H1 (cell line): ENCODE measurements at regions not wholly inside any gene's neighbourhood (a gene's known extent, or its start where the extent isn't known, plus 50 kb on each side); places are given as distances from the start of the nearest gene placed in this dataset.

Source experiments
- CTCF ChIA-PET: fragments of 300-600 bp; sonication (Branson Sonifier 250); formaldehyde crosslinking; loops from one replicate; lab custom pipeline; 2021; ENCODE audit not compliant: partially characterized antibody; lab: Charles Lee
- POLR2A ChIA-PET: fragments of 300-600 bp; sonication (Branson Sonifier 250); formaldehyde crosslinking; loops from one replicate; lab custom pipeline; 2021; ENCODE audit warnings: inconsistent platforms; ENCODE audit not compliant: partially characterized antibody; lab: Charles Lee
- DNase-seq, 2 experiments: peaks; one replicate each; pipeline versions ENCODE4 v3.0.0 to v3.0.0-alpha.2; 2010 to 2022; ENCODE audit warnings: low spot score in 2 of 2, low read depth in 1 of 2, mixed read lengths in 1 of 2
- FAIRE-seq: peaks from 2 replicates; lab custom pipeline; 2011; peaks lifted over from hg19 to GRCh38; lab: Jason Lieb, UNC
- H2AFZ ChIP-seq: 2 replicates; pipeline ENCODE4 v1.8.1; 2012; ENCODE audit warnings: low read length, inconsistent platforms
- H2AK5ac ChIP-seq: 2 replicates; pipeline ENCODE4 v1.6.1; 2013; ENCODE audit warnings: low read depth, low read length
- H2BK120ac ChIP-seq: replicated peaks from 2 replicates; pipeline ENCODE3; 2013; ENCODE audit warnings: low read depth, low read length, inconsistent platforms
- H2BK12ac ChIP-seq: 2 replicates; pipeline ENCODE4 v1.6.1; 2013; ENCODE audit warnings: low read depth, low read length
- H2BK15ac ChIP-seq: 2 replicates; pipeline ENCODE4 v1.6.1; 2013; ENCODE audit warnings: low read length
- H2BK20ac ChIP-seq: 2 replicates; pipeline ENCODE4 v1.6.1; 2013; ENCODE audit warnings: low read length
- H2BK5ac ChIP-seq: 2 replicates; pipeline ENCODE4 v1.6.1; 2013; ENCODE audit warnings: low read depth, low read length
- H3K14ac ChIP-seq: 2 replicates; pipeline ENCODE4 v1.6.1; 2013; ENCODE audit warnings: inconsistent platforms; ENCODE audit not compliant: insufficient read length
- H3K18ac ChIP-seq: 2 replicates; pipeline ENCODE4 v1.6.1; 2013; ENCODE audit warnings: low read length; ENCODE audit errors: extremely low read depth
- H3K23ac ChIP-seq: 2 replicates; pipeline ENCODE4 v1.6.1; 2013; ENCODE audit warnings: inconsistent platforms; ENCODE audit not compliant: insufficient read length
- H3K23me2 ChIP-seq: 2 replicates; pipeline ENCODE4 v1.6.1; 2013; ENCODE audit warnings: low read depth, low read length
- H3K27ac ChIP-seq: 2 replicates; pipeline ENCODE4 v1.6.1; 2011; ENCODE audit warnings: low read depth, low read length, inconsistent platforms
- H3K27me3 ChIP-seq, 4 experiments: replicated peaks in 1 of 4; 1 replicate in 1 of 4; 2 replicates in 3 of 4; pipeline versions ENCODE4 v1.6.1 to v1.8.1; 2011 to 2013; ENCODE audit warnings: low read length in 3 of 4, mild to moderate bottlenecking in 3 of 4, inconsistent platforms in 2 of 4, mixed read lengths in 2 of 4, moderate library complexity in 1 of 4; ENCODE audit not compliant: control insufficient read depth in 3 of 4, insufficient read depth in 3 of 4; ENCODE audit errors: extremely low read depth in 1 of 4
- H3K36me3 ChIP-seq, 4 experiments: 2 replicates each; pipeline versions ENCODE4 v1.6.1 to v1.8.1; 2011 to 2013; ENCODE audit warnings: mild to moderate bottlenecking in 4 of 4, low read length in 3 of 4, moderate library complexity in 2 of 4, control low read depth in 1 of 4, inconsistent platforms in 1 of 4; ENCODE audit not compliant: insufficient read depth in 4 of 4, control insufficient read depth in 2 of 4
- H3K4ac ChIP-seq: replicated peaks from 2 replicates; pipeline ENCODE3; 2013; ENCODE audit warnings: low read length, low read depth, mixed read lengths, inconsistent platforms; ENCODE audit not compliant: insufficient read length
- H3K4me1 ChIP-seq, 4 experiments: replicated peaks in 1 of 4; 1 replicate in 1 of 4; 2 replicates in 3 of 4; pipeline versions ENCODE4 v1.6.1 to v1.8.1; 2011 to 2013; ENCODE audit warnings: low read length in 3 of 4, inconsistent platforms in 2 of 4, mixed read lengths in 1 of 4; ENCODE audit not compliant: insufficient read depth in 4 of 4, control insufficient read depth in 3 of 4
- H3K4me2 ChIP-seq, 2 experiments: 2 replicates each; pipeline versions ENCODE4 v1.6.1 to v1.8.1; 2011 to 2013; ENCODE audit warnings: low read depth in 2 of 2, low read length in 2 of 2, control low read depth in 1 of 2, inconsistent platforms in 1 of 2, mild to moderate bottlenecking in 1 of 2; ENCODE audit not compliant: insufficient read depth in 1 of 2
- H3K4me3 ChIP-seq, 4 experiments: fragments of 200-600, 300-600 bp in 1 of 4; sonication (generic), shearing (Covaris generic), sonication (Bioruptor Twin) in 1 of 4; 2 replicates each; pipeline versions ENCODE4 v1.5.1 to v1.8.1; 2011 to 2016; ENCODE audit warnings: low read length in 4 of 4, low read depth in 3 of 4, control low read depth in 2 of 4, inconsistent platforms in 2 of 4, mild to moderate bottlenecking in 2 of 4, mixed read lengths in 1 of 4, moderate library complexity in 1 of 4; ENCODE audit not compliant: insufficient read depth in 2 of 4; ENCODE audit errors: extremely low read depth in 1 of 4
- H3K56ac ChIP-seq: replicated peaks from 2 replicates; pipeline ENCODE3; 2013; ENCODE audit warnings: low read depth, mild to moderate bottlenecking, mixed read lengths, low read length, inconsistent platforms; ENCODE audit not compliant: insufficient read length
- H3K79me1 ChIP-seq: 2 replicates; pipeline ENCODE4 v1.6.1; 2013; ENCODE audit warnings: low read depth, low read length, control low read depth
- H3K79me2 ChIP-seq, 2 experiments: 2 replicates each; pipeline versions ENCODE4 v1.6.1 to v1.8.1; 2012 to 2013; ENCODE audit warnings: low read length in 2 of 2, mild to moderate bottlenecking in 2 of 2, inconsistent platforms in 1 of 2; ENCODE audit not compliant: insufficient read depth in 2 of 2, control insufficient read depth in 1 of 2
- H3K9ac ChIP-seq, 4 experiments: replicated peaks in 1 of 4; 1 replicate in 1 of 4; 2 replicates in 3 of 4; pipeline versions ENCODE4 v1.6.1 to v1.8.1; 2011 to 2013; ENCODE audit warnings: low read depth in 3 of 4, low read length in 3 of 4, control low read depth in 2 of 4, mild to moderate bottlenecking in 2 of 4, moderate library complexity in 2 of 4, inconsistent platforms in 1 of 4; ENCODE audit errors: extremely low read depth in 1 of 4
- H3K9me3 ChIP-seq, 2 experiments: 2 replicates each; pipeline versions ENCODE4 v1.6.1 to v1.8.1; 2012 to 2013; ENCODE audit warnings: mild to moderate bottlenecking in 2 of 2, moderate library complexity in 2 of 2, control low read depth in 1 of 2, inconsistent platforms in 1 of 2, low read depth in 1 of 2, low read length in 1 of 2, mixed read lengths in 1 of 2; ENCODE audit not compliant: insufficient read depth in 2 of 2
- H4K20me1 ChIP-seq, 2 experiments: replicated peaks in 1 of 2; 2 replicates each; pipeline versions ENCODE3 to v1.8.1; 2011 to 2013; ENCODE audit warnings: inconsistent platforms in 2 of 2, low read length in 2 of 2, mild to moderate bottlenecking in 1 of 2; ENCODE audit not compliant: insufficient read depth in 2 of 2, control insufficient read depth in 1 of 2
- H4K5ac ChIP-seq: 2 replicates; pipeline ENCODE4 v1.6.1; 2013; ENCODE audit warnings: low read length, low read depth, mixed read lengths, inconsistent platforms; ENCODE audit not compliant: insufficient read length
- H4K8ac ChIP-seq: 2 replicates; pipeline ENCODE4 v1.8.0; 2013; ENCODE audit warnings: mild to moderate bottlenecking, moderate library complexity, low read length, inconsistent platforms; ENCODE audit not compliant: insufficient read depth; ENCODE audit errors: extremely low read depth
- H4K91ac ChIP-seq: replicated peaks from 2 replicates; pipeline ENCODE3; 2013; ENCODE audit warnings: low read length, mixed read lengths, inconsistent platforms; ENCODE audit not compliant: insufficient read length
- POLR2A ChIP-seq, 2 experiments: IDR thresholded peaks; 1 replicate in 1 of 2; 2 replicates in 1 of 2; pipeline ENCODE4 v1.6.1; 2011; ENCODE audit warnings: low read depth in 2 of 2, low read length in 2 of 2, mild to moderate bottlenecking in 2 of 2; ENCODE audit errors: control extremely low read depth in 1 of 2
- RNF2 ChIP-seq: fragments of 200-900, 300-1000 bp; sonication (generic); IDR thresholded peaks from 2 replicates; pipeline ENCODE4 v1.7.1; 2016; ENCODE audit warnings: borderline replicate concordance, low read depth, mild to moderate bottlenecking, antibody characterized with exemption, low read length; ENCODE audit not compliant: poor library complexity, severe bottlenecking; ENCODE audit errors: missing control alignments
- YY1 ChIP-seq: IDR thresholded peaks from 2 replicates; pipeline ENCODE4 v1.6.1; 2011; ENCODE audit warnings: low read depth, mild to moderate bottlenecking, low read length
- ZNF274 ChIP-seq: IDR thresholded peaks from 2 replicates; pipeline ENCODE4 v1.7.0; 2012; ENCODE audit warnings: low read length, borderline replicate concordance; ENCODE audit errors: extremely low read depth
- WGBS, 2 experiments: shearing (Covaris generic) in 1 of 2; methylation state at CpG; one replicate each; pipeline versions ENCODE4 v1.1.6 to v1.1.7; 2013 to 2015; ENCODE audit warnings: low lambda C conversion rate in 2 of 2, mixed read lengths in 2 of 2, inconsistent platforms in 1 of 2, low coverage in 1 of 2, missing lambda C conversion rate in 1 of 2; ENCODE audit not compliant: insufficient replicate concordance in 2 of 2, insufficient coverage in 1 of 2, insufficient read length in 1 of 2; ENCODE audit errors: extremely low coverage in 1 of 2, missing lambda C conversion rate in 1 of 2; 5-methylcytosine and 5-hydroxymethylcytosine counted together
- TF ChIP-seq, protein P1 (sequence below): IDR thresholded peaks from 2 replicates; pipeline ENCODE4 v1.6.1; 2012; ENCODE audit warnings: inconsistent platforms
- TF ChIP-seq, protein P2 (sequence below): IDR thresholded peaks from 2 replicates; pipeline ENCODE4 v1.6.1; 2011; ENCODE audit warnings: low read length, improper control_type of control experiment

DNA sequence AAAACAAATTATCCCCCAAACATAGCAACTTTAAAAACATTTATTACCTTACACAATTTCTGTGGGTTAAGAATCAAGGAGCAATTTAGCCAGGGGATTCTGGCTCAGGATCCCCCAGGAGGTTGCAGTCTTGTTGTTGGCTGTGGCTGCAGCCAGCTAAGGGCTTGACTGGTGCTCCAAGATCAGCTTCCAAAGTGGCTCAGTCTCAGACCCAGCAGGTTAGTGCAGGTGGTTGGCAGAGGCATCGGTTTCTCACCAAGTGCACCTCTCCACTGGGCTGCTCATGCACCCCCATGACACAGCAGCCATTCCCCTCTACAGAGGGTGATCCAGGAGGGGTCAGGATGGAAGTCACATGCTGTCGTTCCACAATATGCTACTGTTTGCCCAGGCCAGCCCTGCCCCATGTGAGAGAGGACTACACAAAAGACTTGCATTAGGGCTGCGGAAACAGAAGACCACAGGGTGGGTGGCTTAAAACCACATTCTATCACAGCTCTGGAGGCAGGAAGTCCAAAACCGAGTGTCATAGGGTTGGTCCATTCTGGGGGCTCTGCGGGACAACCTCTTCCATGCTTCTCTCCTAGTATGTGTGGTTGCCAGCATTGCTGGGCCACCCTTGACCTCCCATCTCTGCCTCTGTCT lies 125.8 kb downstream of the C6orf118 start:
- H2AFZ ChIP-seq: no peak overlapping the region
- no peak overlapping the region for H3K56ac ChIP-seq
- no peak for DNase-seq
- H3K27me3 ChIP-seq: no peaks in the 10 kb centered on the region
- no peak overlapping the region for H3K9ac ChIP-seq
- no peak overlapping the region for H3K4me2 ChIP-seq
- H3K23me2 ChIP-seq: no peaks in the 10 kb centered on the region
- H3K14ac ChIP-seq: no peak overlapping the region
- H4K91ac ChIP-seq: no peak overlapping the region
- no peak overlapping the region for H2BK12ac ChIP-seq
- no peaks in the 10 kb centered on the region for H4K20me1 ChIP-seq
- ChIA-PET POLR2A (no interaction called here), CTCF (no interaction called here)
- H4K5ac ChIP-seq: no peak overlapping the region
- no peak overlapping the region for H3K4me3 ChIP-seq
- H3K23ac ChIP-seq: no peak overlapping the region
- peaks cover 8% of the 10 kb centered on the region in 2 experiments; a peak in 2 of 4 replicates for H3K9me3 ChIP-seq
- no peak for FAIRE-seq
- TF ChIP-seq, protein P1, sequence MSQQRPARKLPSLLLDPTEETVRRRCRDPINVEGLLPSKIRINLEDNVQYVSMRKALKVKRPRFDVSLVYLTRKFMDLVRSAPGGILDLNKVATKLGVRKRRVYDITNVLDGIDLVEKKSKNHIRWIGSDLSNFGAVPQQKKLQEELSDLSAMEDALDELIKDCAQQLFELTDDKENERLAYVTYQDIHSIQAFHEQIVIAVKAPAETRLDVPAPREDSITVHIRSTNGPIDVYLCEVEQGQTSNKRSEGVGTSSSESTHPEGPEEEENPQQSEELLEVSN: no peak
- TF ChIP-seq POLR2A (IDR thresholded peaks at IDR 0.05; ENCODE audit: control extremely low read depth in 1 of 2, low read depth in 2 of 2, low read length in 2 of 2) (no peak), RNF2 (no peak), YY1 (no peak), ZNF274 (no peak)
- TF ChIP-seq, protein P2, sequence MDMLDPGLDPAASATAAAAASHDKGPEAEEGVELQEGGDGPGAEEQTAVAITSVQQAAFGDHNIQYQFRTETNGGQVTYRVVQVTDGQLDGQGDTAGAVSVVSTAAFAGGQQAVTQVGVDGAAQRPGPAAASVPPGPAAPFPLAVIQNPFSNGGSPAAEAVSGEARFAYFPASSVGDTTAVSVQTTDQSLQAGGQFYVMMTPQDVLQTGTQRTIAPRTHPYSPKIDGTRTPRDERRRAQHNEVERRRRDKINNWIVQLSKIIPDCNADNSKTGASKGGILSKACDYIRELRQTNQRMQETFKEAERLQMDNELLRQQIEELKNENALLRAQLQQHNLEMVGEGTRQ: no peak
- H3K27ac ChIP-seq: no peak overlapping the region
- WGBS, 2 experiments: 93% methylated on average over 5 of the region's 5 CpGs; no CpG with 5 or more reads in 1 of the 2 experiments
- H2AK5ac ChIP-seq: no peak overlapping the region
- H3K4me1 ChIP-seq: no peaks in the 10 kb centered on the region
- no peak overlapping the region for H4K8ac ChIP-seq
- H3K4ac ChIP-seq: no peak overlapping the region
- no peaks in the 10 kb centered on the region for H3K79me2 ChIP-seq
- no peak overlapping the region for H3K18ac ChIP-seq
- H2BK20ac ChIP-seq: no peak overlapping the region
- no peaks in the 10 kb centered on the region for H3K79me1 ChIP-seq
- H2BK120ac ChIP-seq: no peak overlapping the region
- no peak overlapping the region for H2BK5ac ChIP-seq
- no peaks in the 10 kb centered on the region; a peak in 1 of 8 replicates for H3K36me3 ChIP-seq
- H2BK15ac ChIP-seq: no peak overlapping the region
